ENCODE measurements at regions not wholly inside any gene's neighbourhood (a gene's known extent, or its start where the extent isn't known, plus 50 kb on each side); places are given as distances from the start of the nearest gene placed in this dataset.
"Not testable (repeated sequence)": the region's sequence is repeated elsewhere in the genome, so short reads cannot be mapped to it uniquely, and the experiment has no call there.

- Histone ChIP-seq H3K27ac (no peak overlapping the region), H3K4me3 (ENCODE audit: low read depth, low read length) (no peak overlapping the region), H3K4me2 (ENCODE audit: low read length) (no peak overlapping the region), H3K27me3 (ENCODE audit: control insufficient read depth, insufficient read depth, low read length) (no peaks in the 10 kb centered on the region), H3K4me1 (no peaks in the 10 kb centered on the region), H3K9me3 (ENCODE audit: control insufficient read depth, low read length) (no peaks in the 10 kb centered on the region), H2AFZ (no peak overlapping the region), H3K9ac (no peak overlapping the region), H3K36me3 (ENCODE audit: control insufficient read depth, insufficient read depth, low read length) (no peaks in the 10 kb centered on the region), H3K79me2 (no peaks in the 10 kb centered on the region)
- TF ChIP-seq CTCF (IDR thresholded peaks at IDR 0.05) = no peak
Measured at GRCh38 chrX:14303891-14304290, 225.4 kb upstream of the GLRA2 start.

- not testable (repeated sequence) for H3K27ac ChIP-seq; H3K9me3 ChIP-seq (ENCODE audit: control insufficient read depth, low read length); H3K27me3 ChIP-seq (ENCODE audit: control insufficient read depth, insufficient read depth, low read length); H3K4me1 ChIP-seq; H3K79me2 ChIP-seq; H2AFZ ChIP-seq; H3K36me3 ChIP-seq (ENCODE audit: control insufficient read depth, insufficient read depth, low read length); H3K9ac ChIP-seq; H3K4me2 ChIP-seq (ENCODE audit: low read length); H3K4me3 ChIP-seq (ENCODE audit: low read depth, low read length)
Measured at GRCh38 chrX:14302561-14302960, 226.8 kb upstream of the GLRA2 start.

GRCh38 chrX:14300376-14300775 is 229.0 kb upstream of the GLRA2 start:
- Histone ChIP-seq H3K27ac (no peak overlapping the region), H3K79me2 (no peaks in the 10 kb centered on the region), H2AFZ (no peak overlapping the region), H3K4me3 (ENCODE audit: low read depth, low read length) (no peak overlapping the region), H3K27me3 (ENCODE audit: control insufficient read depth, insufficient read depth, low read length) (no peaks in the 10 kb centered on the region), H3K4me2 (ENCODE audit: low read length) (no peak overlapping the region), H3K9me3 (ENCODE audit: control insufficient read depth, low read length) (no peaks in the 10 kb centered on the region), H3K9ac (no peak overlapping the region), H3K4me1 (no peaks in the 10 kb centered on the region), H3K36me3 (ENCODE audit: control insufficient read depth, insufficient read depth, low read length) (no peaks in the 10 kb centered on the region)
- TF ChIP-seq CTCF (IDR thresholded peaks at IDR 0.05) = no peak

- no peaks in the 10 kb centered on the region for H3K4me1 ChIP-seq
- no peaks in the 10 kb centered on the region for H3K9me3 ChIP-seq (ENCODE audit: control insufficient read depth, low read length)
- H3K27ac ChIP-seq = no peak overlapping the region
- no peak overlapping the region for H3K4me2 ChIP-seq (ENCODE audit: low read length)
- H3K79me2 ChIP-seq = no peaks in the 10 kb centered on the region
- no peaks in the 10 kb centered on the region for H3K36me3 ChIP-seq (ENCODE audit: control insufficient read depth, insufficient read depth, low read length)
- no peaks in the 10 kb centered on the region for H3K27me3 ChIP-seq (ENCODE audit: control insufficient read depth, insufficient read depth, low read length)
- H3K4me3 ChIP-seq (ENCODE audit: low read depth, low read length) = no peak overlapping the region
- H2AFZ ChIP-seq = no peak overlapping the region
- no peak overlapping the region for H3K9ac ChIP-seq
- TF ChIP-seq CTCF (IDR thresholded peaks at IDR 0.05) = no peak
Measured at GRCh38 chrX:14295426-14295825, 233.9 kb upstream of the GLRA2 start.

GRCh38 chrX:14291666-14292500 is 237.5 kb upstream of the GLRA2 start:
- Histone ChIP-seq H2AFZ (no peak overlapping the region), H3K36me3 (ENCODE audit: control insufficient read depth, insufficient read depth, low read length) (no peaks in the 10 kb centered on the region), H3K4me2 (ENCODE audit: low read length) (no peak overlapping the region), H3K9me3 (ENCODE audit: control insufficient read depth, low read length) (no peaks in the 10 kb centered on the region), H3K4me1 (no peaks in the 10 kb centered on the region), H3K27me3 (ENCODE audit: control insufficient read depth, insufficient read depth, low read length) (no peaks in the 10 kb centered on the region), H3K79me2 (no peaks in the 10 kb centered on the region), H3K9ac (no peak overlapping the region), H3K4me3 (ENCODE audit: low read depth, low read length) (no peak overlapping the region), H3K27ac (no peak overlapping the region)
- TF ChIP-seq CTCF (IDR thresholded peaks at IDR 0.05) = no peak

All from parathyroid adenoma (tissue), 2 donors.